PC-3 (cell line): ENCODE measurements at regions not wholly inside any gene's neighbourhood (a gene's known extent, or its start where the extent isn't known, plus 50 kb on each side); places are given as distances from the start of the nearest gene placed in this dataset.

Experiments
- ATAC-seq: fragments of 200-7000 bp; cut with Tn5 transposase; 2 replicates; pipeline ENCODE4 v1.9.1; 2020; ENCODE audit warnings: mild to moderate bottlenecking, moderate library complexity
- BruUV-seq: library from RNA; stranded (reverse); fragments of 400-500 nt; replicated peaks from 2 replicates; lab custom pipeline; 2021; lab: Mats Ljungman, UMichigan
- CTCF ChIA-PET: fragments of 300-600 bp; sonication (Branson Sonifier 250); formaldehyde crosslinking; loops from one replicate; lab custom pipeline; 2022; ENCODE audit warnings: antibody characterized with exemption; lab: Charles Lee
- POLR2A ChIA-PET: fragments of 300-600 bp; sonication (Branson Sonifier 250); formaldehyde crosslinking; loops from one replicate; lab custom pipeline; 2022; ENCODE audit warnings: antibody characterized with exemption; ENCODE audit not compliant: unreplicated experiment; lab: Charles Lee
- DNase-seq: peaks from one replicate; pipeline ENCODE4 v3.0.0-alpha.2; 2015
- H2AFZ ChIP-seq: fragments of 300-600 bp; sonication (generic); 2 replicates; pipeline ENCODE4 v1.6.0; 2016; ENCODE audit warnings: antibody characterized with exemption, low read length
- H3F3A ChIP-seq: fragments of 300-600 bp; sonication (generic); one replicate; pipeline ENCODE4 v1.6.0; 2017; ENCODE audit warnings: antibody characterized with exemption, low read length, control low read depth, mild to moderate bottlenecking; ENCODE audit not compliant: unreplicated experiment
- H3K27ac ChIP-seq: fragments of 300-600 bp; sonication (generic); 2 replicates; pipeline ENCODE4 v1.5.1; 2016; ENCODE audit warnings: mild to moderate bottlenecking, low read length
- H3K27me3 ChIP-seq: fragments of 300-600 bp; sonication (generic); 2 replicates; pipeline ENCODE4 v1.6.1; 2016; ENCODE audit warnings: low read length, mixed read lengths
- H3K36me3 ChIP-seq: fragments of 300-600 bp; sonication (generic); 2 replicates; pipeline ENCODE4 v1.6.1; 2016; ENCODE audit warnings: low read depth, mixed run types, low read length, mixed read lengths
- H3K4me1 ChIP-seq: fragments of 300-600 bp; sonication (generic); 2 replicates; pipeline ENCODE4 v1.5.1; 2016; ENCODE audit warnings: low read length; ENCODE audit not compliant: insufficient read depth
- H3K4me2 ChIP-seq: fragments of 300-600 bp; sonication (generic); 2 replicates; pipeline ENCODE4 v1.6.0; 2016; ENCODE audit warnings: low read length
- H3K4me3 ChIP-seq: fragments of 300-600 bp; sonication (generic); 2 replicates; pipeline ENCODE4 v1.5.1; 2016; ENCODE audit warnings: mild to moderate bottlenecking, low read length, mixed read lengths
- H3K79me2 ChIP-seq: fragments of 300-600 bp; sonication (generic); 2 replicates; pipeline ENCODE4 v1.6.1; 2017; ENCODE audit warnings: low read length, mixed read lengths
- H3K9ac ChIP-seq: fragments of 300-600 bp; sonication (generic); 2 replicates; pipeline ENCODE4 v1.6.0; 2016; ENCODE audit warnings: mild to moderate bottlenecking, low read length
- H3K9me2 ChIP-seq: fragments of 300-600 bp; sonication (generic); replicated peaks from 2 replicates; pipeline ENCODE4 v1.6.1; 2016; ENCODE audit warnings: mixed run types, low read length, mixed read lengths
- H3K9me3 ChIP-seq: fragments of 300-600 bp; sonication (generic); 2 replicates; pipeline ENCODE4 v1.6.1; 2016; ENCODE audit warnings: low read length, mixed read lengths
- H4K20me1 ChIP-seq: fragments of 300-600 bp; sonication (generic); 2 replicates; pipeline ENCODE4 v1.6.1; 2016; ENCODE audit warnings: low read length, mixed read lengths
- EZH2 ChIP-seq: fragments of 300-600 bp; sonication (generic); IDR thresholded peaks from one replicate; pipeline ENCODE4 v1.6.1; 2017; ENCODE audit warnings: antibody characterized with exemption, mild to moderate bottlenecking, low read length; ENCODE audit not compliant: unreplicated experiment
- EZH2phosphoT487 ChIP-seq: fragments of 300-600 bp; sonication (generic); IDR thresholded peaks from 2 replicates; pipeline ENCODE4 v1.6.1; 2018; ENCODE audit warnings: mild to moderate bottlenecking, antibody characterized with exemption, low read length, borderline replicate concordance
- intact Hi-C: fragments of 100-400 bp; cut with micrococcal nuclease; formaldehyde crosslinking; loops from 2 replicates; pipeline ENCODE4 v1.9.0; 2023
- TF ChIP-seq, protein P1 (sequence below): fragments of 300-600 bp; sonication (generic); conservative IDR thresholded peaks from 2 replicates; pipeline ENCODE4 v1.5.1; 2017; ENCODE audit warnings: antibody characterized with exemption, low read depth, mild to moderate bottlenecking, low read length

DNA sequence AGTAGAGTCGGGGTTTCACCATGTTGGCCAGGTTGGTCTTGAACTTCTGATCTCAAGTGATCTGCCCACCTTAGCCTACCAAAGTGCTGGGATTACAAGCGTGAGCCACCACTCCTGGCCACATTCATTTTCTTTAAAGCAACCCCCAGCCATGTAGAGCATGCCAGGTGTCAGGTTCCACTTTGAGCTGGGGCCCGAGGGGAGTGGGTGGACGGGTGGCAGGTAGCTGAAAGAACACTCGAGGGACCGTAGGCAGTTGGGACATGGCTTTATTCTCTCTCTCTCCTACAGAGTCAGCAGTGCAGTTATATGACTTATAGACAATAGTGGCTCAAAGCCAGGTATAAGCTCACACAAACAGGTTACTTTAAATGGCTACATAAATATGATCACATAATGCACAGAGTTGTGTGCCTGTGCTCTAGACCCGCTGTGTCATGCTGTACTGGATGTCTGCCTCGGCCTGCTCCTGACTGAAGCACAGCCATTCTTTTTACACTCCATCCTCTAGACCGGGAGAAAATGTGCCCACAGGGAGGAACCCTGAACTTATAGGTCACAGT lies 60.5 kb upstream of the FAM120A start:
- Histone ChIP-seq H3K36me3 (no peaks in the 10 kb centered on the region), H2AFZ (0 out of 2 replicates have a peak overlapping the region, but pooled peaks have one; percentile 22), H3K4me2 (no peak overlapping the region), H3K27ac (no peak overlapping the region), H3K4me1 (no peaks in the 10 kb centered on the region), H3K9me3 (no peaks in the 10 kb centered on the region), H3K4me3 (no peak overlapping the region), H3K9ac (no peak overlapping the region), H3K79me2 (no peaks in the 10 kb centered on the region), H3K27me3 (no peaks in the 10 kb centered on the region), H3F3A (no peaks in the 10 kb centered on the region), H4K20me1 (no peaks in the 10 kb centered on the region), H3K9me2 (no peaks in the 10 kb centered on the region)
- ChIA-PET CTCF (no interaction called here), POLR2A (no interaction called here)
- DNase-seq (peak; percentile 9), ATAC-seq (no peak)
- intact Hi-C loops, result no loop called here
- BruUV-seq, result no TSS peak
- TF ChIP-seq EZH2, result no peak

DNA sequence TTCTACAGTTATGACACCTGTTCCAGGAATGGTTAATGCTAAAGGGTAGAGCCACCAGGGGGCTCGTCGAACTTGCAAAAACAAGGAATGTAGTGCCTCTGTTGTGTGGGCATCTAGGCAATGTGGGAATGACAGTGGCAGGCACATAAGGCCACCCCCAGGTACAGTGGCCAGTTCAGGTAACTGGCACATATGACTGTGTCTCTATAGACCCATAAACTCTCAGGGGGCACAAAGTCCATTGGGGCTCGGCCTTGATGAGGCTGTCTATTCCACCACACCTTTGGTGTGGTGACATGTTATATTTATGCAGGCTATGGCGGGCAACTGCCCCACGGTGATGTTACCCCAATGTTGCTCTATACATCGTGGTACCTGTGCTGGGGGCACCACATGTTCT lies 59.6 kb upstream of the FAM120A start:
- Histone ChIP-seq H3K79me2 (no peaks in the 10 kb centered on the region), H2AFZ (no peak overlapping the region), H3K4me1 (no peaks in the 10 kb centered on the region), H3K36me3 (no peaks in the 10 kb centered on the region), H3K9ac (no peak overlapping the region), H3K27me3 (no peaks in the 10 kb centered on the region), H3K9me2 (no peaks in the 10 kb centered on the region), H3F3A (no peaks in the 10 kb centered on the region), H3K4me2 (no peak overlapping the region), H3K27ac (no peak overlapping the region), H4K20me1 (no peaks in the 10 kb centered on the region), H3K9me3 (no peaks in the 10 kb centered on the region), H3K4me3 (no peak overlapping the region)
- TF ChIP-seq, protein P1, sequence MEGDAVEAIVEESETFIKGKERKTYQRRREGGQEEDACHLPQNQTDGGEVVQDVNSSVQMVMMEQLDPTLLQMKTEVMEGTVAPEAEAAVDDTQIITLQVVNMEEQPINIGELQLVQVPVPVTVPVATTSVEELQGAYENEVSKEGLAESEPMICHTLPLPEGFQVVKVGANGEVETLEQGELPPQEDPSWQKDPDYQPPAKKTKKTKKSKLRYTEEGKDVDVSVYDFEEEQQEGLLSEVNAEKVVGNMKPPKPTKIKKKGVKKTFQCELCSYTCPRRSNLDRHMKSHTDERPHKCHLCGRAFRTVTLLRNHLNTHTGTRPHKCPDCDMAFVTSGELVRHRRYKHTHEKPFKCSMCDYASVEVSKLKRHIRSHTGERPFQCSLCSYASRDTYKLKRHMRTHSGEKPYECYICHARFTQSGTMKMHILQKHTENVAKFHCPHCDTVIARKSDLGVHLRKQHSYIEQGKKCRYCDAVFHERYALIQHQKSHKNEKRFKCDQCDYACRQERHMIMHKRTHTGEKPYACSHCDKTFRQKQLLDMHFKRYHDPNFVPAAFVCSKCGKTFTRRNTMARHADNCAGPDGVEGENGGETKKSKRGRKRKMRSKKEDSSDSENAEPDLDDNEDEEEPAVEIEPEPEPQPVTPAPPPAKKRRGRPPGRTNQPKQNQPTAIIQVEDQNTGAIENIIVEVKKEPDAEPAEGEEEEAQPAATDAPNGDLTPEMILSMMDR, result no peak
- no peak for TF ChIP-seq EZH2
- TF ChIP-seq EZH2phosphoT487, result no peak
- no TSS peak for BruUV-seq
- intact Hi-C loops, result no loop called here
- DNase-seq, result no peak
- CTCF ChIA-PET, result no interaction called here
- POLR2A ChIA-PET, result no interaction called here
- ATAC-seq, result no peak

DNA sequence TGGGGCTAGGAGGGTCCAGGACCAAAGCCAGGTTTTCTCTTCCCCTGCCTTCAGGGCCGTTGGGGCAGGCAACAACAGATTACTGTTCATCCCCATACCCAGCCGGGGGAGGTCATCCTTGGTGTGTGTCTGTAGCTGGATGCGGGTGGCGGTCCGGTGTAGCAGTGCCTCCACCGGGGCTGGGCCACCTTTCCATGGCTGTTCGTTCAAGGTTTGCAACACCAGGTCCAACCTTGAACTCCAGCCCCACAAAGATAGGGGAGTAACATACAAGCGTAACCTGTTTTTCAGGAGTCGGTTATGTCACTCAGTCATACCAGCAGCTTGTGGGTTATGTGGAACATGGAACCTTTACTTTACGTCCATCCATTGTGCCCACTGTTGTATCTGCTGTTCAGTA lies 58.5 kb upstream of the FAM120A start:
- BruUV-seq, result no TSS peak

More for the DNA sequence above, 58.5 kb upstream of the FAM120A start:
- TF ChIP-seq EZH2phosphoT487 (no peak), EZH2 (no peak)
- TF ChIP-seq, protein P1, result no peak
- H3F3A ChIP-seq, result no peaks in the 10 kb centered on the region
- H3K27ac ChIP-seq, result no peak overlapping the region
- no peaks in the 10 kb centered on the region for H3K27me3 ChIP-seq
- intact Hi-C loops, result no loop called here
- no peak overlapping the region for H2AFZ ChIP-seq
- POLR2A ChIA-PET, result no interaction called here
- no peaks in the 10 kb centered on the region for H3K9me2 ChIP-seq
- no peaks in the 10 kb centered on the region for H3K9me3 ChIP-seq
- H3K4me2 ChIP-seq, result no peak overlapping the region
- ATAC-seq (no peak), DNase-seq (no peak)
- H3K36me3 ChIP-seq, result no peaks in the 10 kb centered on the region
- H4K20me1 ChIP-seq, result no peaks in the 10 kb centered on the region
- H3K79me2 ChIP-seq, result no peaks in the 10 kb centered on the region
- no peak overlapping the region for H3K4me3 ChIP-seq
- CTCF ChIA-PET, result no interaction called here
- H3K4me1 ChIP-seq, result no peaks in the 10 kb centered on the region
- no peak overlapping the region for H3K9ac ChIP-seq
